ENCODE measurements at regions not wholly inside any gene's neighbourhood (a gene's known extent, or its start where the extent isn't known, plus 50 kb on each side); places are given as distances from the start of the nearest gene placed in this dataset.

GRCh38 chr6:33927112-33927511, 123.3 kb upstream of the MLN start:
- H3K4me1 Mint-ChIP-seq: peaks cover 21 to 40% of the 10 kb centered on the region in 2 experiments
- H2AK5ac ChIP-seq (ENCODE audit: insufficient read length, low read length): no peak overlapping the region
- peaks cover 7% of the 10 kb centered on the region in 2 experiments for H3K9me3 Mint-ChIP-seq
- H3K14ac ChIP-seq (ENCODE audit: insufficient read depth, low read length): no peak overlapping the region
- TF ChIP-seq, protein P1, sequence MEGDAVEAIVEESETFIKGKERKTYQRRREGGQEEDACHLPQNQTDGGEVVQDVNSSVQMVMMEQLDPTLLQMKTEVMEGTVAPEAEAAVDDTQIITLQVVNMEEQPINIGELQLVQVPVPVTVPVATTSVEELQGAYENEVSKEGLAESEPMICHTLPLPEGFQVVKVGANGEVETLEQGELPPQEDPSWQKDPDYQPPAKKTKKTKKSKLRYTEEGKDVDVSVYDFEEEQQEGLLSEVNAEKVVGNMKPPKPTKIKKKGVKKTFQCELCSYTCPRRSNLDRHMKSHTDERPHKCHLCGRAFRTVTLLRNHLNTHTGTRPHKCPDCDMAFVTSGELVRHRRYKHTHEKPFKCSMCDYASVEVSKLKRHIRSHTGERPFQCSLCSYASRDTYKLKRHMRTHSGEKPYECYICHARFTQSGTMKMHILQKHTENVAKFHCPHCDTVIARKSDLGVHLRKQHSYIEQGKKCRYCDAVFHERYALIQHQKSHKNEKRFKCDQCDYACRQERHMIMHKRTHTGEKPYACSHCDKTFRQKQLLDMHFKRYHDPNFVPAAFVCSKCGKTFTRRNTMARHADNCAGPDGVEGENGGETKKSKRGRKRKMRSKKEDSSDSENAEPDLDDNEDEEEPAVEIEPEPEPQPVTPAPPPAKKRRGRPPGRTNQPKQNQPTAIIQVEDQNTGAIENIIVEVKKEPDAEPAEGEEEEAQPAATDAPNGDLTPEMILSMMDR (conservative IDR thresholded peaks at IDR 0.05): no peak
- no peak overlapping the region for H3K4me3 Mint-ChIP-seq
- no peaks in the 10 kb centered on the region; the same call in 1 of the 2 replicates for H3K4me1 ChIP-seq (ENCODE audit: insufficient read depth, low read length)
- DNase-seq: no peak
- H3K27me3 ChIP-seq (ENCODE audit: insufficient read depth, low read length): no peaks in the 10 kb centered on the region
- no peak overlapping the region for H3K56ac ChIP-seq (ENCODE audit: insufficient read length, low read depth, low read length)
- H4K91ac ChIP-seq (ENCODE audit: insufficient read length, low read depth, low read length): no peak overlapping the region
- no peak overlapping the region for H3K18ac ChIP-seq (ENCODE audit: insufficient read length, low read depth, low read length)
- H3T11ph ChIP-seq (ENCODE audit: low read length): no peak overlapping the region
- H3K23me2 ChIP-seq (ENCODE audit: insufficient read length, low read depth, low read length, poor library complexity, severe bottlenecking): no peaks in the 10 kb centered on the region
- no CpG with 5 or more reads among the region's 4 CpGs for WGBS (ENCODE audit: extremely low coverage, insufficient read length, low lambda C conversion rate)
- no peak overlapping the region for H2AFZ ChIP-seq (ENCODE audit: low read length)
- no peaks in the 10 kb centered on the region for H4K20me1 ChIP-seq (ENCODE audit: control insufficient read depth, insufficient read depth, insufficient read length)
- H2BK20ac ChIP-seq (ENCODE audit: low read depth, low read length, poor library complexity, severe bottlenecking): no peak overlapping the region
- no peaks in the 10 kb centered on the region for H3K79me1 ChIP-seq (ENCODE audit: insufficient read depth, low read depth, low read length, poor library complexity, severe bottlenecking)
- H3K36me3 Mint-ChIP-seq (ENCODE audit: insufficient read depth in 1 of 3, low read depth in 3 of 3): peaks cover 0 to 7% (median 3%) of the 10 kb centered on the region in 3 experiments; a peak in 6 of 7 replicates
- H2BK12ac ChIP-seq (ENCODE audit: insufficient read length, low read depth, low read length): no peak overlapping the region
- no peaks in the 10 kb centered on the region for H3K9me3 ChIP-seq (ENCODE audit: control insufficient read depth, low read depth, low read length)
- H3K9ac ChIP-seq (ENCODE audit: extremely low read depth, insufficient read length, low read length): no peak overlapping the region
- H3K79me2 ChIP-seq (ENCODE audit: insufficient read depth, low read length): no peaks in the 10 kb centered on the region
- no peak overlapping the region for H2BK120ac ChIP-seq (ENCODE audit: low read depth, low read length, poor library complexity, severe bottlenecking)
- no peak overlapping the region for H3K27ac ChIP-seq (ENCODE audit: insufficient read length, low read depth, low read length)
- no peak overlapping the region for H2BK5ac ChIP-seq (ENCODE audit: insufficient read length, low read length)
- H3K4ac ChIP-seq (ENCODE audit: low read depth, low read length): no peak overlapping the region
- no peak overlapping the region for H3K27ac Mint-ChIP-seq
- H4K8ac ChIP-seq (replicated peaks; ENCODE audit: insufficient read length, low read depth, low read length): no peak overlapping the region
- H4K5ac ChIP-seq (ENCODE audit: insufficient read length, low read depth, low read length): no peak overlapping the region
- H3K4me2 ChIP-seq (ENCODE audit: insufficient read depth, insufficient read length, low read length): no peak overlapping the region
- H3K27me3 Mint-ChIP-seq (ENCODE audit: low read depth): peaks cover 23% of the 10 kb centered on the region
- H3K23ac ChIP-seq (ENCODE audit: insufficient read length, low read depth, low read length): no peak overlapping the region
- no peak overlapping the region for H2BK15ac ChIP-seq (ENCODE audit: low read depth, low read length)

Data from H9 (cell line).